ENCODE measurements at regions not wholly inside any gene's neighbourhood (a gene's known extent, or its start where the extent isn't known, plus 50 kb on each side); places are given as distances from the start of the nearest gene placed in this dataset.

DNA sequence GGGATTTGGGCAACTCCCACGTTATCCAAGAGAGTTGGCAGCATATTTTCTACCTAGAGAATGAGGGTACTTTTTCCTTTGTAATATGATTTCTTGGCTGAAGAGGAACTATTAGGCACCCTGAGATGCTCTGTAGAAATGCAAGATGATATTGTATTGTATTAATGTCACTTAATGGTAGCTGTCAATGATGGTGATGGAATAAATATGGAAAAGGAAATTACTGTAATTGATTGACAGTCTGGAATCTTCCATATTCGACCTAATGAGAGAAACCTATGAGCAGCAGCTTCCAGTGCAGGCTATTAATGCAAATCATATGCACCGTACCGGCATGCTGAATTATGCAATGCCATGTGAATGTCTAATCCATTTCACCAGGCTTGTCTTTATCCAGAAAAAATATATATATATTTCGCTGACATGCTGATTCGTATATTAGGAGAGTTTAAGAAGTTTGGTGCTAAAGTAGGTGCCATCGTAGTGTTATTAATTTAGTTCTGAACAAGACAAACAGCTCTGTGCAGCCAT is 494.2 kb upstream of the JARID2 start:
- TF ChIP-seq, protein P1, sequence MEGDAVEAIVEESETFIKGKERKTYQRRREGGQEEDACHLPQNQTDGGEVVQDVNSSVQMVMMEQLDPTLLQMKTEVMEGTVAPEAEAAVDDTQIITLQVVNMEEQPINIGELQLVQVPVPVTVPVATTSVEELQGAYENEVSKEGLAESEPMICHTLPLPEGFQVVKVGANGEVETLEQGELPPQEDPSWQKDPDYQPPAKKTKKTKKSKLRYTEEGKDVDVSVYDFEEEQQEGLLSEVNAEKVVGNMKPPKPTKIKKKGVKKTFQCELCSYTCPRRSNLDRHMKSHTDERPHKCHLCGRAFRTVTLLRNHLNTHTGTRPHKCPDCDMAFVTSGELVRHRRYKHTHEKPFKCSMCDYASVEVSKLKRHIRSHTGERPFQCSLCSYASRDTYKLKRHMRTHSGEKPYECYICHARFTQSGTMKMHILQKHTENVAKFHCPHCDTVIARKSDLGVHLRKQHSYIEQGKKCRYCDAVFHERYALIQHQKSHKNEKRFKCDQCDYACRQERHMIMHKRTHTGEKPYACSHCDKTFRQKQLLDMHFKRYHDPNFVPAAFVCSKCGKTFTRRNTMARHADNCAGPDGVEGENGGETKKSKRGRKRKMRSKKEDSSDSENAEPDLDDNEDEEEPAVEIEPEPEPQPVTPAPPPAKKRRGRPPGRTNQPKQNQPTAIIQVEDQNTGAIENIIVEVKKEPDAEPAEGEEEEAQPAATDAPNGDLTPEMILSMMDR (IDR thresholded peaks at IDR 0.05; ENCODE audit: low read depth, low read length): no peak
- H3K4me3 ChIP-seq (replicated peaks in 1 of 2; ENCODE audit: low read depth in 2 of 2, low read length in 2 of 2): no peak overlapping the region
- no peak for DNase-seq (ENCODE audit: low read depth in 2 of 2)

DNA sequence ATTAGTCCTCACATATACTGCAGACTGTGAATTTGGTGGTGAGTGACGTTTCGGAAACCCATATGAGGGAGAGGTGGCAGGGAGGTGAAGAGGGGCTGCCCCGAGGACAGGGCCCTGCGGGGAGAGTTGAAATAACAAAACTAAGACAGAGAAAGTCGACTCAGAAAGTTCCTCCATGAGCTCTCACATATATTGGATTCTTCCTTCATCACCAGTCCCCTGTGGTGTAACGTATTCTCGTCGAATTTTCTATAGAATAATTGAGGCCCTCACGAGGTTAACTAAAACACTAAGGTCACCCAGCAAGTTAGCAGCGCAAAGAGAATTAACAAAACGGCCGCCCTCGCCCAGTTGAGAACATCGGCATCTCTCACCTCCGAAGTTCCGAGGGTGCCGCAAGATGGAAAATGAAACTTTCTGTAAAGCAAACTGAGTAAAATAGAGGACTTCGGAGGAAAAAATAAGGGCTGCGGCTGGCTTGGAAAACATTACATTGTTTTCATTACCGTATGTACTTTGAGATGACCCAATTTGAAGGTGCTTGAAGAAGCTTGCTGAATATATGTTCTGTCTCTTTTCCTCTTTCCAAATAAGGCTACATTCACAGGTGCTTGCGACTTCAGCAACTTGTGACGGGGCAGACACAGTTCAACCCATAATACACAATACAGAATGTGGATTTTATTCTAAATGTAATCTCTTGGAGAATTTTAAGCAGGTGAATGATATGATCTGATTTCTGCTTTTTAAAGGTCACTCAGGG is 490.9 kb upstream of the JARID2 start:
- TF ChIP-seq, protein P1 (IDR thresholded peaks at IDR 0.05; ENCODE audit: low read depth, low read length): no peak
- no peak for DNase-seq (ENCODE audit: low read depth in 2 of 2)
- H3K4me3 ChIP-seq (replicated peaks in 1 of 2; ENCODE audit: low read depth in 2 of 2, low read length in 2 of 2): no peak overlapping the region

DNA sequence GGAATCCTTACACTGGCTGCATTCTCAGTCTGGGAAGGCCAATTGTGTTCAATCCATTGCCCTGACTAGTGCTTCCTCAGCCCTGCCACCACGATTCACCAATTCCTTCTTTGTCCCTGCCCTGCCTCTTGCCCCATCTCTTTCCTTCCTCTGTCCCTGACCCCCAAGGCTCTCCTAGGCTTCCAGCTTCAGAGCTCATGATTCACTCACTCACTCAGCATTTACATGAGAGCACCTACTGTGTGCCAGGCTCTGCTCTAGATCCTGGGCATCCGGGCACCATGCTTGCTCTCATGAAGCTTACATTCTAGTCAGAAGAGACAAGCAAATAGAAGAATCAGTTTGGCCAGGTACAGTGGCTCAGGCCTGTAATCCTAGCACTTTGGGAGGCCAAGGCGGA is 489.5 kb upstream of the JARID2 start:
- DNase-seq (ENCODE audit: low read depth in 2 of 2): no peak
- no peak overlapping the region for H3K4me3 ChIP-seq (replicated peaks in 1 of 2; ENCODE audit: low read depth in 2 of 2, low read length in 2 of 2)
- TF ChIP-seq, protein P1 (IDR thresholded peaks at IDR 0.05; ENCODE audit: low read depth, low read length): no peak

DNA sequence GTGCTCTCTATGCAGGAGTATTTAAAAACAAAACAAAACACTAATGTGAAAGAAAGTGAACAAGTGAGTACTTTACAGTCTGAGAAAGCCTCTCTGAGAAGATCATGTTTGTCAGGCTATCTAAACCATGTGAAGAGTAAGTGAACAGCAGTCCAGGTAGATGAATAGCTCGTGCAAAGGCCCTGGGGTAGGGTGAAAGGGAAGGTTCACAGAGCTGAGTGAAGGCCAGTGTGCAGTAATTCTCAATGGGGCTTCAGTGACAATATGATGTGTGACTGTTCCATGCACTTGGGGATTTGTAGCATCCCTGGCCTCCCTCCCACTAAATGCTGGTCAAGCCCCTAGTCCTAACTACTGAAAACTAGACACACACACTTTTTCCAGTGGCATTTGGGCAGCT is 488.9 kb upstream of the JARID2 start:
- TF ChIP-seq, protein P1 (IDR thresholded peaks at IDR 0.05; ENCODE audit: low read depth, low read length): no peak

DNA sequence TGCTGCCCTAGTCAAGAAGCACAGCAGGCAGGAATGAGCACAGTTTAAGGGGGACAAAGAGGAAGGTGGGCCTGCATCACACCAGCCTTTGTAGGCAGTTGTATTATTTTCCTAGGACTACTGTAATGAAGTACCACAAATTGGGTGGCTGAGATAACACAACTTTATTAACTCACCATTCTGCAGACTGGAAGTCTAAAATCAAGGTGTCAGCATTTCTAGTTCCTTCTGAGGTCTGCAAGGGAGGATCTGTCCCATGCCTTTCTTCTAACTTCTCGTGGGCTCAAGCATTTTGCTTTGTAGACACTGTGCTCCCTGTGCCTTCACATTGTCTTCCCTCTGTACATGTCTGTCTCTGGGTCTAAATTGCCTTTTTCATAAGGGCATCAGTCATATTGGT is 488.5 kb upstream of the JARID2 start:
- TF ChIP-seq, protein P1 (IDR thresholded peaks at IDR 0.05; ENCODE audit: low read depth, low read length): no peak
- no peak for DNase-seq (ENCODE audit: low read depth in 2 of 2)

More for the DNA sequence above, 488.9 kb upstream of the JARID2 start:
- H3K4me3 ChIP-seq (replicated peaks in 1 of 2; ENCODE audit: low read depth in 2 of 2, low read length in 2 of 2): no peak overlapping the region
- no peak for DNase-seq (ENCODE audit: low read depth in 2 of 2)

DNA sequence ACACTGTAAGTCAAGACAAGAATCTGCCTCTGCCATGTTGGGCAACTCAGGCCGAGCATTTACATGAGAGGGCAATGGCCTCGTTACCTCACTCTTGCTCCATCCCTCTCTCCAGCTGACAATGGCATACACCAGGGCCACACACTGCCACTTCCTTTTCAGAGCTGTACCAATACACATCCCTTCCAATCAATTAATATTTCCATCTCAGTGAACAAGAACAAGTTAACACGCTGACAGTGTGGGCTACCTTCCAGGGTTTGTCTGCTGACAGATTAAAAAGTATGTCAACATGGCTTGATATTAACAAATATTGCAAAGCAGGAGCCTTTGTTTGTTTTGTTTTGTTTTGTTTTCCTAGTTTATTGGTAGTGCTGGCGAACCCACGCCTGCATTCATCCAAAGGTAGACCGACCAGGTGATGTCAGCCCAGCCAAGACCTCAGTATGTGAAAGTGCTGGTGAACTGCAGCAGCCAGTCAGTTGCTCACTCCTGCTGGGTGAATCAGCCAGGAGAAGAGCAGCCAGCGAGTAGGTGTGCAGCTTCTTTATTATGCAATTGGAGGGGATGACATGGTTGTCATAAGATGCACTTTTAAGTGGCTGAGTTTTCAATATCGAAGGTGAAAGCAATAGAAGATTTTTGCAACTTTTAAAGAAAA is 487.3 kb upstream of the JARID2 start:
- TF ChIP-seq, protein P1 (IDR thresholded peaks at IDR 0.05; ENCODE audit: low read depth, low read length): no peak
- peak in 1 of 2 donors; percentile 20 for DNase-seq (ENCODE audit: low read depth in 2 of 2)
- H3K4me3 ChIP-seq (replicated peaks in 1 of 2; ENCODE audit: low read depth in 2 of 2, low read length in 2 of 2): no peak overlapping the region

More for the DNA sequence above, 488.5 kb upstream of the JARID2 start:
- H3K4me3 ChIP-seq (replicated peaks in 1 of 2; ENCODE audit: low read depth in 2 of 2, low read length in 2 of 2): no peak overlapping the region
